HG03039 (cell line): ENCODE measurements at regions not wholly inside any gene's neighbourhood (a gene's known extent, or its start where the extent isn't known, plus 50 kb on each side); places are given as distances from the start of the nearest gene placed in this dataset.
"Not testable (repeated sequence)": the region's sequence is repeated elsewhere in the genome, so short reads cannot be mapped to it uniquely, and the experiment has no call there.

Experiments used
- ATAC-seq: cut with Tn5 transposase; IDR thresholded peaks from one replicate; pipeline ENCODE4 v1.9.1; 2021; ENCODE audit warnings: mild to moderate bottlenecking, moderate library complexity; ENCODE audit not compliant: unreplicated experiment

- ATAC-seq: not testable (repeated sequence)
Observed at GRCh38 chr6:142016666-142017065, 116.1 kb upstream of the GJE1 start.

- not testable (repeated sequence) for ATAC-seq
Observed at GRCh38 chr6:142015463-142015862, 117.3 kb upstream of the GJE1 start.

- ATAC-seq: no peak
Observed at GRCh38 chr6:142015011-142015410, 117.7 kb upstream of the GJE1 start.

- ATAC-seq: no peak
Observed at GRCh38 chr6:142014515-142014914, 118.2 kb upstream of the GJE1 start.

- no peak for ATAC-seq
Observed at GRCh38 chr6:142013875-142014495, 118.7 kb upstream of the GJE1 start.

- peak; percentile 81 for ATAC-seq
Observed at GRCh38 chr6:142013287-142013686, 119.4 kb upstream of the GJE1 start.

- no peak for ATAC-seq
Observed at GRCh38 chr6:142011775-142012174, 121.0 kb upstream of the GJE1 start.

- ATAC-seq: no peak
Observed at GRCh38 chr6:142011156-142011555, 121.6 kb upstream of the GJE1 start.

GRCh38 chr6:142009647-142010046 is 123.1 kb upstream of the GJE1 start:
- no peak for ATAC-seq

GRCh38 chr6:142008781-142009180 is 123.9 kb upstream of the GJE1 start:
- no peak for ATAC-seq

- ATAC-seq: no peak
Observed at GRCh38 chr6:142008016-142008735, 124.5 kb upstream of the GJE1 start.

GRCh38 chr6:142005021-142005420 is 127.7 kb upstream of the GJE1 start:
- no peak for ATAC-seq

- ATAC-seq: no peak
Observed at GRCh38 chr6:142002825-142003405, 129.8 kb upstream of the GJE1 start.

GRCh38 chr6:141996823-141997222 is 135.9 kb upstream of the GJE1 start:
- ATAC-seq: no peak

GRCh38 chr6:141992109-141992508 is 140.6 kb upstream of the GJE1 start:
- no peak for ATAC-seq

- no peak for ATAC-seq
Observed at GRCh38 chr6:141990840-141991239, 141.9 kb upstream of the GJE1 start.

- no peak for ATAC-seq
Observed at GRCh38 chr6:141989706-141989959, 143.1 kb upstream of the GJE1 start.

- peak; percentile 75 for ATAC-seq
Observed at GRCh38 chr6:141988954-141989705, 143.6 kb upstream of the GJE1 start.

GRCh38 chr6:141988327-141988726 is 144.4 kb upstream of the GJE1 start:
- no peak for ATAC-seq

GRCh38 chr6:141986457-141986856 is 146.3 kb upstream of the GJE1 start:
- no peak for ATAC-seq

GRCh38 chr6:141981190-141981589 is 151.5 kb upstream of the GJE1 start:
- no peak for ATAC-seq

GRCh38 chr6:141977782-141978181 is 154.9 kb upstream of the GJE1 start:
- ATAC-seq: no peak
